Activated CD4-positive, alpha-beta T cell treated with anti-CD3 and anti-CD28 coated beads, Interleukin-2, amount 50 U/mL, for 1 hour (primary cell): ENCODE measurements at regions not wholly inside any gene's neighbourhood (a gene's known extent, or its start where the extent isn't known, plus 50 kb on each side); places are given as distances from the start of the nearest gene placed in this dataset.
"Not testable (repeated sequence)": the region's sequence is repeated elsewhere in the genome, so short reads cannot be mapped to it uniquely, and the experiment has no call there.

Source experiments
- DNase-seq: peaks from one replicate; pipeline ENCODE4 v3.0.0-alpha.2; 2020

DNA sequence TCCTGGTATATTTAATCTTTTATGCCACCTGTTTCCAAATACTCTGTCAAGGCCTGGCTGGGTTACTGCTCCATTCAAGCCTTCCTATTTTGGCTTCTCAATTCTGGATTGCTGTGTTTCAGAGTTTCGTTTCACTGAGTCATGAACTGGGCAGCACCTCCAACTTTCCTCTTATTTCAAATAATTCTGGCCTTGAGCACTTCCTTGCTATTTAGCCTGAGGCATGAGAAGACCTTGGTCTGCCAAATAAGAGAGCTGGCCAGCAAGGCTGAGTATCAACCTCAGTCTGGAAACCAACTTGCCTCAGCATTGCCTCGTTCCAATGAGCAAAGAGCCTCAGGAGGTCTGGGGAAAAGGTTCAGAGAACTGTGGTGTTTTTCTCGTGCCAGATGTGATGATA lies 66.6 kb downstream of the TNFAIP3 start:
- DNase-seq: no peak

GRCh38 chr6:137936798-137937197 lies 69.7 kb downstream of the TNFAIP3 start:
- no peak for DNase-seq

- DNase-seq: no peak
Observed at GRCh38 chr6:137937834-137938233, 70.8 kb downstream of the TNFAIP3 start.

DNA sequence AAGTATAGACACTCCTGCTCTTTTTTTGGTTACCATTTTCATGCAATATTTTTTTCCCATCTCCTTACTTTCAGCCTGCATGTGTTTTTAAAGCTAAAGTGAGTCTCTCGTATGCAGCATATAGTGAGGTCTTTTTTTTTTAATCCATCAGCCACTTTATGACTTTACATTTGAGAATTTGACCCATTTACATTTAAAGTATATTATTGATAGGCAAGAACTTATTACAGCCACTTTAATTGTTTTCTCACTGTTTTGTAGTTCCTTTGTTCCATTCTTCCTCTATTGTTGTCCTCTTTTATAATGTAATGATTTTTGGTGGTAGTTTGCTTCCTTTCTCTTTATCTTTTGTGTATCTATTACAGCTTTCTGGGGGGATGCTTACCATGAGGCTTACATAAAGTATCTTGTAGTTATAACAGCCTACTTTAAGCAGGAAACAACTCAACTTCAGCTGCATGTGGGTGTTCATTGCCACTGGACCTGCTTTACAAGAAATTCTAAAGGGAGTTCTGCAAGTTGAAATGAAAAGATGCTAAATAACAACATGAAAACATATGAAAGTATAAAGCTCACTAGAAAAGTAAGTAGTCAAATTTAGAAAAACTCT lies 71.8 kb downstream of the TNFAIP3 start:
- no peak for DNase-seq

- no peak for DNase-seq
Observed at GRCh38 chr6:137941995-137942394, 74.9 kb downstream of the TNFAIP3 start.

- DNase-seq: no peak
Observed at GRCh38 chr6:137942736-137943135, 75.7 kb downstream of the TNFAIP3 start.

GRCh38 chr6:137944381-137944780 lies 77.3 kb downstream of the TNFAIP3 start:
- DNase-seq: not testable (repeated sequence)

- DNase-seq: no peak
Observed at GRCh38 chr6:137944793-137945498, 77.9 kb downstream of the TNFAIP3 start.

GRCh38 chr6:137949686-137950390 lies 82.8 kb downstream of the TNFAIP3 start:
- no peak for DNase-seq

DNA sequence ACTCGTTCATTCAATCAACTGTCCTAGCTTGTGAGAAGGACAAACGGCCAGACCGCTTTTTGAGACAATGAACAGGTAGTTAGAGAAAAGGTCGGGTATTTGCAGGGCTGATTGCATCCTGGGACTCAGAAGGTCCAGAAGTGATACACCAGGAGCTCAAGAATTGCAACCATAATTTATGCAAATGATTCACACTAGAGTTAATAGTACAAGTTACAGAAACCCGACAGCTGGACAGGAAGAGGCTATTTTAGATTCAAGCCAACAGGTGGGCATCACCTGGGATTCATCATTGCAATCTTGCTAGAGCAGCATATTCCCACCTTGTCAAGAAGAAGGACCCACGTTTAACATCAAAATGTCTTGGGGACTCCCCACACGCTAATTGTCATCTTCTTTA lies 83.5 kb downstream of the TNFAIP3 start:
- no peak for DNase-seq

DNA sequence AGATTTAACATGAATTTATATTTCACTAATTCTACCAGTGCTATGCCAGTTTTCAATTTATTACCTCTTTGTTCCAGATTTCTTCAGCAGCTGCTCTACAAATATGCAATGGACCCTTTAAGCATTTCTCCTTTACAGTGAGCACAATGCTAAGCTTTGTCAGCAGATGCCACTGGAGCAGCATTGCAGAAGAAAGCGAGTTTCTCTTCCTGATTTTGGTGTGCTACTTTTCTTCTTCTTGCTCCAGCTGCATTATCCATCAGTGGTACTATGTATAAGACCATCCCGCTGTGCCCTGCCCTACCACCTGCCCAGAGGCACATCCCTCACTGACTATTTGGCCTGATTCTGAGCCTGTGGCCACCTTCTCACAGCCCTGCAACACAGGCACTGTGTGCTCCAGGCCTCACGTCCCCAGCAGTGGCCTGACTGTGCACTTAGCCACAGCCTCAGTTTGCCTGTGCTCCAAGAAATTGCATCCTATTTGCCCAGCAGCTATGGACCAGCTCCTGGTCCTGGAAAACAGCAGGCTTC lies 84.1 kb downstream of the TNFAIP3 start:
- DNase-seq: no peak

GRCh38 chr6:137952247-137952646 lies 85.2 kb downstream of the TNFAIP3 start:
- DNase-seq: no peak

DNA sequence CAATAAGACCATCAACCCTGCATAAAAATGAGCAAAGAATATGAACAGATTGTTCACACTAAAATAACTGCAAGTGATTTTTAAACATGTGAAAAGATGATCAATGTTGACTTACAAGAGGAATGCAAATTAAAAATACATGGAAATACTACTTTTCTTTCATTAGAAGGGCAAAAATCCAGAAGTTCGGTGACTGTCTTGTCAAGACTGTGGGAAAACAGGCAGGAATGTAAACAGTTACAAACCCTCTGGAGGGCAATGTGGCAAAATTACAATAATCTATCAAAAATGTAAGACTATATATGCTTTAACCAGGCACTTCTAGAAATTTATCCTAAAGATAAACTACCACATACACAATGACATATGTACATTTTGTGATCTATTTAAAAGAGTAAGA lies 86.7 kb downstream of the TNFAIP3 start:
- DNase-seq: no peak

DNA sequence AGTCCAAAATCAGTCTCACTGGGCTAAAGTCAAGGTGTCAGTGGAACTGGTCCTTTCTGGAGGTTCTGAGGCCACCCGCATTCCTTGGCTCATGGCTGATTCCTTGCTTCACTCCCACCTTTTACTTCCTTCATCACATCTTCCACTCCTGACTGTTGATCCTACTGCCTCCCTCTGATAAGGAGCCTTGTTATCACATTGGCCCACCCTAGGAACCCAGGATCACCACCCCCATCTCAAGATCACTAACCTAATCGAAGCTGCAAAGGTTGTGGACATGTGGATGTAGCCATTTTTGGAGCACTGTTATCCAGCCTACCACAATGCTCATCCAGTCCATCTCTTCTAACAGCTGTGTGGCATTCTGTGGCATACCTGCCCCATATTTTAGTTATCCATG lies 87.2 kb downstream of the TNFAIP3 start:
- DNase-seq: no peak

DNA sequence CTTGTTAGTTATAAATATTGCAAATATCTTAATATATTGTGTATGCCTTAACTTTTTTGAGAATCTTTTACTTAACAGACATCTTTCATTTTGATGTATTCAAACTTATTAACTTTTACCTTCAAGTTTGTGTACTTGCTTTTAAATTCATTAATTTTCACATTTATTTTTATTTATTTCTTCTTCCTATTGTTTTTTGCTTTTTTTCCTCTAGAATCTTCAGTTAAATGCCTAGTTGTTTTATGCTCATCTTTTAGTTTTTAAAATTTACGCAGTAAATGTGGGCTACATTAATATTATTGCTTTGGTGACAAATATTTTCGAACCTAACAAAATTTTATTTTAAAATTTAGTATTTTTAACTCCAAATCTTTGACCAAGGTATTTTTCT lies 89.0 kb downstream of the TNFAIP3 start:
- no peak for DNase-seq

- DNase-seq: no peak
Observed at GRCh38 chr6:137957471-137957870, 90.4 kb downstream of the TNFAIP3 start.

GRCh38 chr6:137958811-137959565 lies 91.9 kb downstream of the TNFAIP3 start:
- no peak for DNase-seq

DNA sequence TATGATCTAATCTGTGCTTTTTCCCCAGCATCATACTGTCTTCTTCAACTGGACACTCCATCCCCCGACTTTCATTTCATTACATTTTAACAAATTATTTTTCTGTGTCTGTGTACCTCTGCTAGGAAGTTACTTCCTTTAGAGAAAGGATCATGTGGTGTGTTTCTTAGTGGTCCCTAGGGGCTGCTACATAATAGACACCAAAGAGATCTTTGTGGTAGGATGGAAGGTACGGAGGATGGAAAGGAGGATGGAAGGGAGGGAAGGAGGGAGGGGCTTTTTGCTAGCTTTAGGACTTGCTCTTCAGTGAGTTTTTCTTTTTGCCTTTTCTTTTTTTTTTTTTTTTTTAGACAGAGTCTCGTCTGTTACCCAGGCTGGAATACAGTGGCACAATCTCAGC lies 95.7 kb downstream of the TNFAIP3 start:
- DNase-seq: no peak

- no peak for DNase-seq
Observed at GRCh38 chr6:137964876-137965275, 97.8 kb downstream of the TNFAIP3 start.

GRCh38 chr6:137967689-137968454 lies 100.8 kb downstream of the TNFAIP3 start:
- DNase-seq: no peak

DNA sequence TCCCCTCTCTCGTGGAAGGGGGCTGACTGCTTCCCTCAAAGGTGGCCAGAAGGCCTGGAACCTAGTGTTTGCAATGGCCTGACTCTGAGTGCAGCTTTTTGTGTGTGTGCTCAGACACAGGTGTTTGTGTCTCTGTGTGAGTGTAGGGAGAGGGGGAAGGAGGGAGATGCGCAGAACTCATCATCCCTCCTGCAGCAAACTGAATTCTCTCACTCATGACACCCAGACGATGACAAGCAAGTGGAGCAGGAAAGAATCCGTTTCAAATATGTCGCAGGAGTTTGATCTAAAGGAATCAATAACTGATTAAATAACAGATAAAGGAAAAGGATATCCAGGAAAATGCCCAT lies 101.4 kb downstream of the TNFAIP3 start:
- DNase-seq: no peak

- no peak for DNase-seq
Observed at GRCh38 chr6:137968901-137969300, 101.8 kb downstream of the TNFAIP3 start.

DNA sequence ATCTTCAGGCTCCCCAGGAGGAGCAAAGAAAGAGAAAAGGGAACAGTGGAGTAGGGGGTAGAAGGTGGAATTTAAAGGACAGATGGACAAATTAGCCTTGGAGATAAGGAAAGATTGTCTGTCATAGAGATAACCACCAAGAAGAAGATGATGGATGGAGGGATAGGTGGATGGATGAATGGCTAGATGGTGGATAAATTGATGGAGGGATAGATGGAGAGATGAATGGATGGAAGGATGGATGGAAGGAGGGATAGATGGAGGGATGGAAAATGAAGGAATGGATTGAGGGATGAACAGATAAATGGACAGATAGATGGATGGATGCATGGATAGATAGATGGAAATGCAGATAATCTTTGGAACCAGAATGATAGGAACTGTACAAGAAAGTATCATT lies 102.8 kb downstream of the TNFAIP3 start:
- no peak for DNase-seq
